IgD-negative memory B cell (primary cell): ENCODE measurements at regions not wholly inside any gene's neighbourhood (a gene's known extent, or its start where the extent isn't known, plus 50 kb on each side); places are given as distances from the start of the nearest gene placed in this dataset.

Source experiments
- H3K27ac Mint-ChIP-seq, 3 donors: one replicate each; pipeline ENCODE4 v1.8.0; 2020 to 2022; ENCODE audit warnings: mild to moderate bottlenecking in 3 of 3, mixed read lengths in 3 of 3, moderate library complexity in 1 of 3
- H3K27me3 Mint-ChIP-seq: one replicate; pipeline ENCODE4 v1.8.0; 2021; ENCODE audit warnings: mixed read lengths
- H3K36me3 Mint-ChIP-seq: one replicate; pipeline ENCODE4 v1.8.0; 2020; ENCODE audit warnings: mild to moderate bottlenecking, mixed read lengths
- H3K4me1 Mint-ChIP-seq, 3 donors: one replicate each; pipeline ENCODE4 v1.8.0; 2020 to 2022; ENCODE audit warnings: mixed read lengths in 3 of 3, mild to moderate bottlenecking in 1 of 3
- H3K4me3 Mint-ChIP-seq, 4 donors: one replicate each; pipeline ENCODE4 v1.8.0; 2020 to 2022; ENCODE audit warnings: mild to moderate bottlenecking in 4 of 4, mixed read lengths in 4 of 4, moderate library complexity in 3 of 4
- H3K9me3 Mint-ChIP-seq, 3 donors: one replicate each; pipeline ENCODE4 v1.8.0; 2020 to 2021; ENCODE audit warnings: mixed read lengths in 3 of 3, mild to moderate bottlenecking in 1 of 3

DNA sequence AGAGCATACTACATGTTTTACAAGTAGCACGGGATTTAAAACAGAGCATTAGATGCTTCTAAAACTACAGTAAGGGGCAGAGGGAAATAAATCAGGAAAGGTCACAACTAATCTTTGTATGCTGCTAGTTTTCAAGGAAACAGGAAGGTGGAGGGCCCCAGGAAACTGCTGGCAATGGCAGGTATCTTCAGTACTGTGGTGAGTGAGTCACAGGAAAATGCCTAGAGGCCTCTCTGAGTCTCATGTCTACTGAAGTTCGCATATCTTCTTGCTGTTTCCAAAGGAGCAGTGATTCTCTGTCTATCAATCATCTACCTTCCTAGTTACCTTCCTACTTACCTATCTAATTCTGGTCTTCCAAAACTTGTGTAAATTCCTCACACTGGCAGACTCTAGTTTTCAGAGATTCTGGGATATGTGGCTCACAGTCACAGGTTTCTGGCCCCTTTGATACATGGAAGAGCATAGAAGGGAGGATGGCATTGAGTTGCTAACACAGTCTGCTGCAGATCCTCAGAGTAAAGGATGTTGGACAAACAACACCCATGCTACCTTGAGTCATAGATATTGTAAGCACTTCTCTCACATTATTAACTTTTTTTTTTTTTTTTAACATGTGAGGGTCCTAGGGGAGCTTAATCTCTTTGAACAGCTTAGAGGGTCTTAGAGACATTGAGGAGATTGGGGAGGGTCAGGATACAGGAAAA lies 58.8 kb upstream of the SYN3 start:
- no peaks in the 10 kb centered on the region for H3K27me3 Mint-ChIP-seq
- H3K27ac Mint-ChIP-seq, result no peak overlapping the region
- no peaks in the 10 kb centered on the region for H3K36me3 Mint-ChIP-seq

DNA sequence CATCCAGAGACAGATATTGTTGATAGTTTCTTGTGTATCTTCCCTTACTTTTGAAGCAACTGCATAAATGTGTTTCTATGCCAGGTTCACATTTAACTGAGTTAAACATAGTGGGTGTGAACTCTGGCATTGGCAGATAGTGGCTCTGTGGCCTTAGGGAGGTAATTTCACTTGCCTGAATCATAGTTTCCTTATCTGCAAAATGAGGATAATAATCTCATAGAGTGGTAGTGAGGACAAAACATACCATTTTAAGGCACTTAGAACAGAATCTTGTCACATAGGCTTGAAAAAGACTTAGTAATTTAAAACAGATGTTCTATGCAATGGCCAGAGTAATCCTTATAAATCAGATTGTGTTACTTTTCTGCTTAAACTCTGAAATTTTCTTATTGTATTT lies 56.4 kb upstream of the SYN3 start:
- Mint-ChIP-seq H3K36me3 (no peaks in the 10 kb centered on the region), H3K27ac (no peak overlapping the region), H3K4me1 (peaks cover 4 to 10% (median 7%) of the 10 kb centered on the region in 3 donors), H3K9me3 (no peaks in the 10 kb centered on the region), H3K27me3 (peaks cover 2% of the 10 kb centered on the region), H3K4me3 (no peak overlapping the region)

More for the DNA sequence above, 58.8 kb upstream of the SYN3 start:
- peaks cover 4 to 8% (median 7%) of the 10 kb centered on the region in 3 donors for H3K4me1 Mint-ChIP-seq
- no peak overlapping the region for H3K4me3 Mint-ChIP-seq
- H3K9me3 Mint-ChIP-seq, result no peaks in the 10 kb centered on the region

DNA sequence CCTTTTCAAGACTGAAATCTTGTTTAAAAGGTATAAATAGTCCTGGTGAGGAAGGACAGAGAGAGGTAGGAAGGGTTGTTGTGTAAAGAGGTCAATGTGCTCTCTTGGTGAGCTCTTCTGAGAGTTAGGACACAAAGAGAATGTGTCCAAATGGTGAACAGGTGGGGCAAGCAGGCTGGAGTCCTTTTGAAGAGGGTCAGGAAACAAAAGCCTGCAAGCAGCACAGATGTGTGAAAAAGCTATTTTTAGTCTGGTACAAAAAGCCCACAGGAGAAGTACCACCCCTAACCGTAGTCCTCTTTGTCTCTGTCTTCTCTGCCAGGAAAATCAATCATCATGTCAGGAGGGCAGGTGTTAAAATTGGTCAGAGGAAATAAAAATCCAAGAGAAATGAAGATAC lies 54.4 kb upstream of the SYN3 start:
- Mint-ChIP-seq H3K9me3 (no peaks in the 10 kb centered on the region), H3K4me1 (peaks cover 4 to 10% (median 7%) of the 10 kb centered on the region in 3 donors), H3K4me3 (peak overlapping the region in 2 of 4 donors; percentile 7 to 75), H3K27ac (no peak overlapping the region), H3K27me3 (peaks cover 2% of the 10 kb centered on the region), H3K36me3 (no peaks in the 10 kb centered on the region)

GRCh38 chr22:33111491-33111890 lies 53.3 kb upstream of the SYN3 start:
- Mint-ChIP-seq H3K4me1 (peaks cover 4 to 10% (median 7%) of the 10 kb centered on the region in 3 donors), H3K9me3 (no peaks in the 10 kb centered on the region), H3K27me3 (peaks cover 2% of the 10 kb centered on the region), H3K4me3 (no peak overlapping the region), H3K36me3 (no peaks in the 10 kb centered on the region), H3K27ac (no peak overlapping the region)

- no peak overlapping the region for H3K27ac Mint-ChIP-seq
- H3K9me3 Mint-ChIP-seq, result no peaks in the 10 kb centered on the region
- peaks cover 4 to 10% (median 7%) of the 10 kb centered on the region in 3 donors for H3K4me1 Mint-ChIP-seq
- H3K4me3 Mint-ChIP-seq, result no peak overlapping the region
- peaks cover 5% of the 10 kb centered on the region for H3K27me3 Mint-ChIP-seq
- H3K36me3 Mint-ChIP-seq, result no peaks in the 10 kb centered on the region
These were observed 52.5 kb upstream of the SYN3 start for GRCh38 chr22:33110562-33111163.

DNA sequence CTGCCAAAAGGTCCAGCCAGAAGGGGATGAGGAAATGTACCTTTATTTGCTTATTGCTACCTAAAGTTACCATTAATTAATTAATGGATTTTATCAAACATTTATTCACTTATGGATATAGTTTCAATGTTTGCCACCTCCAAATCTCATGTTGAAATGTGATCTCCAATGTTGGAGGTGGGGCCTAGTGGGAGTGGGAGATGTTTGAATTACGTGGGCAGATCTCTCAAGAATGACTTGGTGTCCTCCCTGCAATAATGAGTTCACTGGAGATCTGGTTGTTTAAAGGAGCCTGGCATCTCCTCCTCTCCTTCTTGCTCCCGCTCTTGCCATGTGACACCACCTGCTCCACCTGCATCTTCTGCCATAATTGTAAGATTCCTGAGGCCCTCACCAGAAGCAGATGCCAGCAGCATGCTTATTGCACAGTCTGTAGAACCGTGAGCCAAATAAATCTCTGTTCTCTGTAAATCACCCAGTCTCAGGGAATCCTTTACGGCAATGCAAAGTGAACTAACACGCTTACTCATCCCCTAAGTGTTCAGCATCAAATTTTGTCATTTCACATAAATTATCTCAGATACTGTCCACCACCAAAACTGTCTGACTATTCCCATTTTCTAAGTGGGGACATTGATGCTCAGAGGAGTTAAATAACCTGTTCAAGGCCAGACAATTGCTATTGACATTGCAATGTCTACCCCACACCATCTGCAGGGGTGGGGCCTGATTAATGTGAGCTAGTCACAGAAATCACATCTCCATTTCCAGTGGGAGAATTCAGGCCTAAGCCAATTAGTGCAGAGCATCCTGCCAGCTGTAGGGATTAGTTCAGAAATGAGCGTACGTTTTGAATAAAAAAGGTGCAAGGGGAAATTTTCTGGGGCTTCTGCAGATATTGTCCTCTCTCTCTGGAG lies 51.6 kb upstream of the SYN3 start:
- Mint-ChIP-seq H3K27ac (peak overlapping the region in 1 of 3 donors; percentile 53), H3K4me1 (peaks cover 4 to 10% (median 7%) of the 10 kb centered on the region in 3 donors), H3K36me3 (no peaks in the 10 kb centered on the region), H3K4me3 (no peak overlapping the region), H3K9me3 (no peaks in the 10 kb centered on the region), H3K27me3 (peaks cover 8% of the 10 kb centered on the region)

- H3K4me1 Mint-ChIP-seq, result peaks cover 4 to 10% (median 7%) of the 10 kb centered on the region in 3 donors
- H3K27ac Mint-ChIP-seq, result no peak overlapping the region
- peaks cover 3 to 8% (median 4%) of the 10 kb centered on the region in 3 donors for H3K9me3 Mint-ChIP-seq
- H3K27me3 Mint-ChIP-seq, result peaks cover 8% of the 10 kb centered on the region
- no peaks in the 10 kb centered on the region for H3K36me3 Mint-ChIP-seq
- no peak overlapping the region for H3K4me3 Mint-ChIP-seq
These were observed 49.9 kb upstream of the SYN3 start for GRCh38 chr22:33108037-33108436.
